ENCODE measurements at regions not wholly inside any gene's neighbourhood (a gene's known extent, or its start where the extent isn't known, plus 50 kb on each side); places are given as distances from the start of the nearest gene placed in this dataset.

DNA sequence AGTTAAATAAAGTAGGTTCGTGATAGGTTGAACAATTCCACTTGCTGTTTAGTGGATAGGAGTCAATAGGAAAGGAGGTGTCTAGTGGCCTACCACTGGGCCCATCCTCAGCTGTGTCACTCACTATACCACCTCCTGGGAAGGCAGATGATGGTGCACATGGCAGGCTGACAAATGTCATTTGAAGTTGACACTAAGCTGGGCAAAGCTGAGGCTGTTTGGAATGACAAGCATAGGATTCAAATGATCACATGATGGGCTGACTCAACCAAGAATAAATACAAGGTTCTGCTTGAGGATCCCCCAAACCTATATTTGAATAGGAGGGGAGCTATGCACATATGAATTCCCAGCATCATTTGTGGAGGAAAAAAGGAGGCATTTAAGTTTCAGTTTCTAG lies 489.8 kb downstream of the RPS24 start:
- TF ChIP-seq CTCF (IDR thresholded peaks at IDR 0.05) (no peak), POLR2A (IDR thresholded peaks at IDR 0.05) (no peak)

Data from tibial nerve (tissue), 3 donors.